GM11168 (cell line): ENCODE measurements at regions not wholly inside any gene's neighbourhood (a gene's known extent, or its start where the extent isn't known, plus 50 kb on each side); places are given as distances from the start of the nearest gene placed in this dataset.
"Not testable (repeated sequence)": the region's sequence is repeated elsewhere in the genome, so short reads cannot be mapped to it uniquely, and the experiment has no call there.

Experiments
- in situ Hi-C: fragments of 300-500 bp; cut with MboI; formaldehyde crosslinking; loops from one replicate; pipeline ENCODE4 v1.12.0; 2022; ENCODE audit warnings: low sequenced_read_pairs; ENCODE audit not compliant: unreplicated experiment

GRCh38 chrX:5337160-5337559 lies 891.5 kb downstream of the NLGN4X start:
- in situ Hi-C loops, result no loop called here

GRCh38 chrX:5324546-5324945 lies 904.1 kb downstream of the NLGN4X start:
- in situ Hi-C loops, result no loop called here

GRCh38 chrX:5314148-5314547 lies 914.5 kb downstream of the NLGN4X start:
- in situ Hi-C loops, result no loop called here

- in situ Hi-C loops, result no loop called here
Measured at GRCh38 chrX:5307416-5307815, 921.3 kb downstream of the NLGN4X start.

GRCh38 chrX:5306654-5307121 lies 922.0 kb downstream of the NLGN4X start:
- in situ Hi-C loops, result no loop called here

- in situ Hi-C loops, result no loop called here
Measured at GRCh38 chrX:5305452-5305851, 923.2 kb downstream of the NLGN4X start.

GRCh38 chrX:5295004-5295403 lies 933.7 kb downstream of the NLGN4X start:
- in situ Hi-C loops, result no loop called here

- in situ Hi-C loops, result no loop called here
Measured at GRCh38 chrX:5290635-5291034, 938.0 kb downstream of the NLGN4X start.

- in situ Hi-C loops, result not testable (repeated sequence)
Measured at GRCh38 chrX:5289949-5290348, 938.7 kb downstream of the NLGN4X start.

GRCh38 chrX:5278908-5279307 lies 949.8 kb downstream of the NLGN4X start:
- in situ Hi-C loops, result no loop called here

GRCh38 chrX:5265324-5265850 lies 963.3 kb downstream of the NLGN4X start:
- in situ Hi-C loops, result no loop called here

- in situ Hi-C loops, result no loop called here
Measured at GRCh38 chrX:5250106-5250505, 978.6 kb downstream of the NLGN4X start.

- in situ Hi-C loops, result no loop called here
Measured at GRCh38 chrX:5242091-5242790, 986.4 kb downstream of the NLGN4X start.

GRCh38 chrX:5236749-5237148 lies 991.9 kb downstream of the NLGN4X start:
- in situ Hi-C loops, result no loop called here

- in situ Hi-C loops, result no loop called here
Measured at GRCh38 chrX:5236096-5236495, 992.6 kb downstream of the NLGN4X start.

- in situ Hi-C loops, result no loop called here
Measured at GRCh38 chrX:5233830-5234229, 994.8 kb downstream of the NLGN4X start.

- in situ Hi-C loops, result no loop called here
Measured at GRCh38 chrX:5220421-5220820, 1008.2 kb downstream of the NLGN4X start.

GRCh38 chrX:5194806-5195205 lies 1033.9 kb downstream of the NLGN4X start:
- in situ Hi-C loops, result no loop called here

GRCh38 chrX:5180135-5180741 lies 1048.4 kb downstream of the NLGN4X start:
- in situ Hi-C loops, result no loop called here

GRCh38 chrX:5176766-5177165 lies 1051.9 kb downstream of the NLGN4X start:
- in situ Hi-C loops, result no loop called here

GRCh38 chrX:5163663-5164062 lies 1065.0 kb downstream of the NLGN4X start:
- in situ Hi-C loops, result no loop called here

- in situ Hi-C loops, result no loop called here
Measured at GRCh38 chrX:5155301-5155700, 1073.4 kb downstream of the NLGN4X start.
